GM12878 (cell line): ENCODE measurements at regions not wholly inside any gene's neighbourhood (a gene's known extent, or its start where the extent isn't known, plus 50 kb on each side); places are given as distances from the start of the nearest gene placed in this dataset.

ENCODE experiments used
- ATAC-seq: fragments of 200-7000 bp; cut with Tn5 transposase; 3 replicates; pipeline ENCODE4 v1.9.1; 2020; ENCODE audit warnings: mild to moderate bottlenecking, moderate library complexity
- BruUV-seq: library from RNA; stranded (reverse); fragments of 400-500 nt; replicated peaks from 2 replicates; lab custom pipeline; 2021; lab: Mats Ljungman, UMichigan
- CTCF ChIA-PET: fragments of 300-600 bp; sonication (Branson Sonifier 250); formaldehyde crosslinking; extraction: SDS; loops from one replicate; lab custom pipeline; 2021; ENCODE audit warnings: inconsistent platforms; lab: Yijun Ruan, JAX
- POLR2A ChIA-PET: fragments of 350-600 bp; formaldehyde crosslinking; extraction: SDS; loops from one replicate; lab custom pipeline; 2021; ENCODE audit warnings: inconsistent platforms; lab: Charles Lee
- RAD21 ChIA-PET: fragments of 300-600 bp; sonication (Branson Sonifier 250); formaldehyde crosslinking; loops from one replicate; lab custom pipeline; 2023; ENCODE audit warnings: antibody characterized with exemption; ENCODE audit not compliant: unreplicated experiment; lab: Charles Lee
- SMC1A ChIA-PET: fragments of 300-600 bp; sonication (Branson Sonifier 250); formaldehyde crosslinking; loops from one replicate; lab custom pipeline; 2023; ENCODE audit not compliant: unreplicated experiment, uncharacterized antibody; lab: Charles Lee
- DNase-seq: peaks from one replicate; pipeline ENCODE4 v3.0.0-alpha.2; 2011; ENCODE audit warnings: low read depth, low spot score
- FAIRE-seq: peaks from 3 replicates; lab custom pipeline; 2011; peaks lifted over from hg19 to GRCh38; lab: Jason Lieb, UNC
- H2AFZ ChIP-seq: 2 replicates; pipeline ENCODE4 v1.6.0; 2011; ENCODE audit warnings: low read depth, low read length, control low read depth; ENCODE audit not compliant: control insufficient read depth
- H3K27ac ChIP-seq: 2 replicates; pipeline ENCODE4 v1.5.1; 2011; ENCODE audit warnings: control low read depth; ENCODE audit not compliant: control insufficient read depth, insufficient read depth
- H3K27me3 ChIP-seq, 2 experiments: replicated peaks in 1 of 2; 2 replicates each; pipeline versions ENCODE4 v1.6.0 to v1.6.1; 2011; ENCODE audit warnings: low read length in 1 of 2; ENCODE audit not compliant: control insufficient read depth in 2 of 2, insufficient read depth in 2 of 2
- H3K36me3 ChIP-seq, 2 experiments: 2 replicates each; pipeline ENCODE4 v1.5.1; 2011; ENCODE audit warnings: low read length in 1 of 2; ENCODE audit not compliant: control insufficient read depth in 2 of 2, insufficient read depth in 2 of 2
- H3K4me1 ChIP-seq: 2 replicates; pipeline ENCODE4 v1.6.1; 2011; ENCODE audit warnings: mild to moderate bottlenecking, low read length, moderate library complexity, mixed read lengths; ENCODE audit not compliant: control insufficient read depth, insufficient read depth
- H3K4me2 ChIP-seq: 2 replicates; pipeline ENCODE4 v1.6.0; 2011; ENCODE audit warnings: control low read depth; ENCODE audit not compliant: control insufficient read depth, insufficient read depth
- H3K4me3 ChIP-seq: fragments of 200-600 bp; sonication (generic); 2 replicates; pipeline ENCODE4 v1.5.1; 2016
- H3K79me2 ChIP-seq: 2 replicates; pipeline ENCODE4 v1.6.0; 2011; ENCODE audit warnings: low read length; ENCODE audit not compliant: control insufficient read depth, insufficient read depth
- H3K9ac ChIP-seq: 2 replicates; pipeline ENCODE4 v1.8.0; 2011; ENCODE audit warnings: low read length, control low read depth, mixed read lengths; ENCODE audit not compliant: control insufficient read depth, insufficient read depth
- H3K9me3 ChIP-seq: replicated peaks from 3 replicates; pipeline ENCODE4 v1.5.1; 2011; ENCODE audit warnings: mild to moderate bottlenecking, low read length; ENCODE audit not compliant: control insufficient read depth, insufficient read depth
- H4K20me1 ChIP-seq: 2 replicates; pipeline ENCODE4 v1.6.0; 2011; ENCODE audit not compliant: control insufficient read depth, insufficient read depth
- E2F8 ChIP-seq: fragments of 450-650 bp; IDR thresholded peaks from 2 replicates; pipeline ENCODE4 v1.6.1; 2018; ENCODE audit warnings: mild to moderate bottlenecking, low read depth, moderate library complexity; ENCODE audit not compliant: partially characterized antibody
- FOXM1 ChIP-seq: IDR thresholded peaks from 2 replicates; pipeline ENCODE4 v1.6.1; 2012; ENCODE audit warnings: low read depth, mild to moderate bottlenecking, inconsistent platforms, low read length, moderate library complexity
- HDGF ChIP-seq: fragments of 450-650 bp; IDR thresholded peaks from 2 replicates; pipeline ENCODE4 v1.6.1; 2016; ENCODE audit warnings: antibody characterized with exemption
- SIX5 ChIP-seq: IDR thresholded peaks from 2 replicates; pipeline ENCODE4 v1.6.1; 2011; ENCODE audit warnings: mild to moderate bottlenecking, low read depth, low read length, moderate library complexity; ENCODE audit not compliant: severe bottlenecking
- SREBF2 ChIP-seq: IDR thresholded peaks from 2 replicates; pipeline ENCODE4 v1.6.1; 2012; ENCODE audit warnings: mild to moderate bottlenecking, low read length
- WGBS: methylation state at CpG from one replicate; pipeline ENCODE4 v1.1.6; 2016; ENCODE audit warnings: low lambda C conversion rate; ENCODE audit not compliant: insufficient replicate concordance, insufficient coverage; ENCODE audit errors: missing lambda C conversion rate; 5-methylcytosine and 5-hydroxymethylcytosine counted together
- in situ Hi-C: fragments of 300-500 bp; cut with MboI; formaldehyde crosslinking; loops from 9 replicates; pipeline ENCODE4 v1.14.3; 2018; ENCODE audit warnings: mixed read lengths
- intact Hi-C: fragments of 100-400 bp; cut with micrococcal nuclease; formaldehyde crosslinking; loops from one replicate; pipeline ENCODE4 v1.14.2; 2022; ENCODE audit not compliant: unreplicated experiment

GRCh38 chr10:62585211-62585775 lies 211.1 kb downstream of the ZNF365 start:
- CTCF ChIA-PET, result interaction anchor here (0.6 to 3.9 kb wide), 7 partner anchors 9 to 572 kb away, joined by 3 to 16 read pairs (median 5); no protein-coding TSS in a partner anchor

More at GRCh38 chr10:62585211-62585775, 211.1 kb downstream of the ZNF365 start:
- no peaks in the 10 kb centered on the region for H4K20me1 ChIP-seq
- H3K27ac ChIP-seq, result no peak overlapping the region
- no peaks in the 10 kb centered on the region for H3K27me3 ChIP-seq
- no peak overlapping the region for H3K4me2 ChIP-seq
- H3K36me3 ChIP-seq, result no peaks in the 10 kb centered on the region
- 23% methylated on average over 6 of the region's 6 CpGs for WGBS
- no peaks in the 10 kb centered on the region; the same call in 2 of the 3 replicates for H3K9me3 ChIP-seq
- in situ Hi-C loops, result loop anchor here (25.0 kb wide), 1 partner anchor 1127 kb away; no protein-coding TSS in a partner anchor
- ChIA-PET RAD21 (interaction anchor here (0.6 to 1.2 kb wide), 2 partner anchors 21 to 57 kb away, joined by 3 to 4 read pairs; no protein-coding TSS in a partner anchor), SMC1A (interaction anchor here (0.7 to 2.6 kb wide), 6 partner anchors 8 to 322 kb away, joined by 3 to 14 read pairs (median 5); no protein-coding TSS in a partner anchor), POLR2A (no interaction called here)
- no peak overlapping the region for H3K4me3 ChIP-seq
- no peak overlapping the region for H3K9ac ChIP-seq
- intact Hi-C loops, result no loop called here
- H3K4me1 ChIP-seq, result no peaks in the 10 kb centered on the region
- FAIRE-seq (no peak), ATAC-seq (no peak)
- H3K79me2 ChIP-seq, result no peaks in the 10 kb centered on the region
- no TSS peak for BruUV-seq
- TF ChIP-seq E2F8 (no peak), HDGF (no peak), SREBF2 (no peak), SIX5 (no peak), FOXM1 (no peak)
- TF ChIP-seq, all 136 proteins: peak for 0
- H2AFZ ChIP-seq, result no peak overlapping the region
- DNase-seq, result no peak
